PC-9 (cell line): ENCODE measurements at regions not wholly inside any gene's neighbourhood (a gene's known extent, or its start where the extent isn't known, plus 50 kb on each side); places are given as distances from the start of the nearest gene placed in this dataset.
"Not testable (repeated sequence)": the region's sequence is repeated elsewhere in the genome, so short reads cannot be mapped to it uniquely, and the experiment has no call there.

Source experiments
- EZH2 ChIP-seq: fragments of 200-600 bp; sonication (generic); IDR thresholded peaks from 2 replicates; pipeline ENCODE4 v1.8.0; 2017; ENCODE audit warnings: antibody characterized with exemption, low read depth
- TF ChIP-seq, protein P1 (sequence below): fragments of 200-600 bp; sonication (generic); conservative IDR thresholded peaks from 2 replicates; pipeline ENCODE4 v1.6.1; 2017; ENCODE audit warnings: mixed run types, antibody characterized with exemption, mild to moderate bottlenecking, moderate library complexity

DNA sequence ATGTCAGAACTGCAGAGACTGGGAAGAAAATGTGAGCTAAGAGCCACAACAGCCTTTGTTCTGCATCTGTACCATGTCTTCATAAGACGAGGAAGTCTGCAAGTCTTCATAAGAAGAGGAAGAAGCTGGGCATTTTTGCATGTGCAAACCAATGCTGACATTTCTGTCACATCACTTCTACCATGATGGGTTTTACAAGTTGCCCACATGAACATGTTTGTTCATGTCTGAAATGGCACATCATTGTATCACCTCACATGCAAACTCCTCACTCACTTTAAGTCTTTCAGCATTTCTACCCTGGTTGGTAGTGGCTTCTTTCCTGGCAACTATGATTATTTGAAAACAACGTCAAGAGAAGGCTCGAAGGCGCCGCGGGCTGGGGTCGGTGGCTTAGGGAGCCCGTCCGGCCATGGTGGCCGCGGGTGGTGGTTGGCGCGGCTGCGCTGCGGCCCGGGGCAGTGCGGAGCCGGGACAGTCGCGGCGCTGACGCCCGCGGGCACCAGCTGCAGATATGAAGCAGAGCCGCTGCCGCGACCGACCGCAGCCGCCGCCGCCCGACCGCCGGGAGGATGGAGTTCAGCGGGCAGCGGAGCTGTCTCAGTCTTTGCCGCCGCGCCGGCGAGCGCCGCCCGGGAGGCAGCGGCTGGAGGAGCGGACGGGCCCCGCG, 433.1 kb upstream of the WWC1 start:
- TF ChIP-seq, protein P1, sequence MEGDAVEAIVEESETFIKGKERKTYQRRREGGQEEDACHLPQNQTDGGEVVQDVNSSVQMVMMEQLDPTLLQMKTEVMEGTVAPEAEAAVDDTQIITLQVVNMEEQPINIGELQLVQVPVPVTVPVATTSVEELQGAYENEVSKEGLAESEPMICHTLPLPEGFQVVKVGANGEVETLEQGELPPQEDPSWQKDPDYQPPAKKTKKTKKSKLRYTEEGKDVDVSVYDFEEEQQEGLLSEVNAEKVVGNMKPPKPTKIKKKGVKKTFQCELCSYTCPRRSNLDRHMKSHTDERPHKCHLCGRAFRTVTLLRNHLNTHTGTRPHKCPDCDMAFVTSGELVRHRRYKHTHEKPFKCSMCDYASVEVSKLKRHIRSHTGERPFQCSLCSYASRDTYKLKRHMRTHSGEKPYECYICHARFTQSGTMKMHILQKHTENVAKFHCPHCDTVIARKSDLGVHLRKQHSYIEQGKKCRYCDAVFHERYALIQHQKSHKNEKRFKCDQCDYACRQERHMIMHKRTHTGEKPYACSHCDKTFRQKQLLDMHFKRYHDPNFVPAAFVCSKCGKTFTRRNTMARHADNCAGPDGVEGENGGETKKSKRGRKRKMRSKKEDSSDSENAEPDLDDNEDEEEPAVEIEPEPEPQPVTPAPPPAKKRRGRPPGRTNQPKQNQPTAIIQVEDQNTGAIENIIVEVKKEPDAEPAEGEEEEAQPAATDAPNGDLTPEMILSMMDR, result not testable (repeated sequence)
- not testable (repeated sequence) for TF ChIP-seq EZH2
